NCI-H1048 (cell line): ENCODE measurements at regions not wholly inside any gene's neighbourhood (a gene's known extent, or its start where the extent isn't known, plus 50 kb on each side); places are given as distances from the start of the nearest gene placed in this dataset.

Experiments
- DNase-seq: peaks from one replicate; lab custom pipeline; 2025; lab: John Stamatoyannopoulos, UW

GRCh38 chr4:11628093-11628725 lies 199.5 kb upstream of the HS3ST1 start:
- DNase-seq = no peak

- no peak for DNase-seq
Observed at GRCh38 chr4:11626066-11626465, 197.4 kb upstream of the HS3ST1 start.

- no peak for DNase-seq
Observed at GRCh38 chr4:11625211-11625610, 196.5 kb upstream of the HS3ST1 start.

- no peak for DNase-seq
Observed at GRCh38 chr4:11624370-11624769, 195.7 kb upstream of the HS3ST1 start.

GRCh38 chr4:11623726-11624037 lies 195.0 kb upstream of the HS3ST1 start:
- no peak for DNase-seq

- no peak for DNase-seq
Observed at GRCh38 chr4:11622961-11623725, 194.4 kb upstream of the HS3ST1 start.

- DNase-seq = no peak
Observed at GRCh38 chr4:11620861-11621260, 192.2 kb upstream of the HS3ST1 start.

- DNase-seq = no peak
Observed at GRCh38 chr4:11618666-11619282, 190.1 kb upstream of the HS3ST1 start.

GRCh38 chr4:11616856-11617255 lies 188.2 kb upstream of the HS3ST1 start:
- no peak for DNase-seq

GRCh38 chr4:11615601-11616000 lies 186.9 kb upstream of the HS3ST1 start:
- DNase-seq = no peak

GRCh38 chr4:11614426-11614825 lies 185.7 kb upstream of the HS3ST1 start:
- DNase-seq = no peak

- no peak for DNase-seq
Observed at GRCh38 chr4:11611868-11612267, 183.2 kb upstream of the HS3ST1 start.

- DNase-seq = no peak
Observed at GRCh38 chr4:11609751-11610150, 181.1 kb upstream of the HS3ST1 start.

GRCh38 chr4:11608992-11609391 lies 180.3 kb upstream of the HS3ST1 start:
- DNase-seq = no peak

- no peak for DNase-seq
Observed at GRCh38 chr4:11606078-11606477, 177.4 kb upstream of the HS3ST1 start.

GRCh38 chr4:11605597-11605996 lies 176.9 kb upstream of the HS3ST1 start:
- no peak for DNase-seq

- no peak for DNase-seq
Observed at GRCh38 chr4:11604821-11605220, 176.1 kb upstream of the HS3ST1 start.

GRCh38 chr4:11603591-11604194 lies 175.0 kb upstream of the HS3ST1 start:
- no peak for DNase-seq

- DNase-seq = no peak
Observed at GRCh38 chr4:11602606-11603340, 174.1 kb upstream of the HS3ST1 start.

GRCh38 chr4:11599064-11599463 lies 170.4 kb upstream of the HS3ST1 start:
- no peak for DNase-seq

- no peak for DNase-seq
Observed at GRCh38 chr4:11598591-11598990, 169.9 kb upstream of the HS3ST1 start.

- no peak for DNase-seq
Observed at GRCh38 chr4:11597506-11597905, 168.8 kb upstream of the HS3ST1 start.
